HG02763 (cell line): ENCODE measurements at regions not wholly inside any gene's neighbourhood (a gene's known extent, or its start where the extent isn't known, plus 50 kb on each side); places are given as distances from the start of the nearest gene placed in this dataset.

Experiments
- ATAC-seq: cut with Tn5 transposase; IDR thresholded peaks from one replicate; pipeline ENCODE4 v1.9.1; 2021; ENCODE audit warnings: mild to moderate bottlenecking, moderate library complexity; ENCODE audit not compliant: unreplicated experiment

GRCh38 chr12:107565551-107565950 lies 120.0 kb upstream of the PWP1 start:
- no peak for ATAC-seq

- no peak for ATAC-seq
Observed at GRCh38 chr12:107567876-107568619, 117.6 kb upstream of the PWP1 start.

GRCh38 chr12:107568718-107569117 lies 116.9 kb upstream of the PWP1 start:
- ATAC-seq = no peak

- ATAC-seq = no peak
Observed at GRCh38 chr12:107570721-107571120, 114.9 kb upstream of the PWP1 start.

GRCh38 chr12:107571492-107571891 lies 114.1 kb upstream of the PWP1 start:
- no peak for ATAC-seq

- ATAC-seq = no peak
Observed at GRCh38 chr12:107574691-107575090, 110.9 kb upstream of the PWP1 start.

DNA sequence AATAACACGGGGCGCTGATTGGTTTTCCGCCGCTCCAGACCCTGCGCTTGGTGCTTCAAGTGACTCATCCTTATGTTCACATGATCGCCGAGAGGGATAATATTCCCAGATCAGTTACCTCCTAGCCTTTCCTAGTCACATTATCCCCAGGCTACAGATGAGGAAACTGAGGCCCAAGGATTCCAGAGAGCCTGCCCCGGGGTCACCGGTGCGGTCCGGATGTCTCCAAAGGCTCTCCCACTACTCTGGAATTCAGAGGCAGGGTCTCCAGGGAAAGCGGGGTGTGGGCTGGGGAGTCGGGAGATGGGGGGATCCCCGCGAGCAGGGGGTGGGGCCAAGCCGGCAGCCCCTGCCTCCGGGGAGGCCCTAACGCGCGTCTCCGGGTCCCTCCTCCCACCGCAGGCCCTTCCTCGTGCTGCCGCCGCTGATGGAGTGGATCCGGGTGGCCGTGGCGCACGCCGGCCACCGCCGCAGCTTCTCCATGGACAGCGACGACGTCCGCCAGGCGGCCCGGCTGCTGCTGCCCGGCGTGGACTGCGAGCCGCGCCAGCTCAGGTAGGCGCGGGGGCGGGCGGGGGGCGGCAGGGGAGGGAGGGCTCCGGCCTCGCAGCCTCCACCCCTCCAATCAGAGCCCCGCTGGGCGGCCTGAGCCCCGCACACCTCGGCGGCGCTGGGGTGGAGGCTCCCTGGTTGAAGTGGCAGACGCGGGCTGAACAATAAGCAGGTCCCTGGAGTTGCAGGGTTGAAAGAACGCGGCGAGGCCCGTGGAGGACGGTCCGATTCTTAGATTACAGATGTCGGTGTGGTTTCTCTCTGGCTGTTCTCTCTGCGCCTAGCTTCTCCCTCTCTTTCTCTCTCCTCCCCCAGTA lies 104.6 kb upstream of the PWP1 start:
- no peak for ATAC-seq

DNA sequence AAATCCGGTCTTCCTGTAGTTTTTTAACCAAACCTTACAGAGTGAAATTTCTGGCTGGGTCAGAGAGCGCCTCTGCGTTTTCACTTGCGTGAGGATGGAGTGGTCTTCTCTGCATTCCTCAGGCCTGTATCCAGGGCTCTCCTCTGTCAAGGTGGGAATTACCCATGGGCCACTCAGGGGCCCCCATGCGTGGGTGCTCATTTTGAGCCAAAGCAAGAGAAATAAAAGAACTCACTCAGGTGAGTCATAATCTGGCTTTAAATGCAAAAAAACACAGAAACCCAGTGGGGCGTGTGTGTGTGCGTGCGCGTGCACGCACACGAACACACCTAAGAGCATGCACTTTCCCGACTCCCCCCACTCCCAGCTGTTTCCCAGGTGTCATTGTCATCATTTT lies 104.0 kb upstream of the PWP1 start:
- ATAC-seq = no peak

DNA sequence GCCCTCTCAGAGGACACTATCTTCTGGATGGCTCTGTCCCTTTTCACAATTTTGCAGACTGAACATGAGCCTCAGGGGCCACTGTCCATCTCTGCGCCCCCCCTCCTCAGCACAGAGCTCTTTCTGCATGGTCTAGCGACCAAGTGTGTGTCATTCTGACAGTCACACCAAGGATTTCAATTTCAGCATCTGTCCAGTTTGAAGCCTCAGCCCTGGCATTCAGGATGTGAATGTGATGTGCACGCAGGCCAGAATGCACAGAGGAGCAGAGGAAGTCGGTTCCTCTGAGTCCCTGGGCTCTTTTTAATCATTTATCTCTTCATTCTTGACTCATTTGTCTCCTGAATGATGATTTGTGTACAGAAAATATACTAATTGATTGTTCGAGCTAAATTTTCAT lies 102.0 kb upstream of the PWP1 start:
- no peak for ATAC-seq

GRCh38 chr12:107584563-107584962 lies 101.0 kb upstream of the PWP1 start:
- ATAC-seq = no peak

DNA sequence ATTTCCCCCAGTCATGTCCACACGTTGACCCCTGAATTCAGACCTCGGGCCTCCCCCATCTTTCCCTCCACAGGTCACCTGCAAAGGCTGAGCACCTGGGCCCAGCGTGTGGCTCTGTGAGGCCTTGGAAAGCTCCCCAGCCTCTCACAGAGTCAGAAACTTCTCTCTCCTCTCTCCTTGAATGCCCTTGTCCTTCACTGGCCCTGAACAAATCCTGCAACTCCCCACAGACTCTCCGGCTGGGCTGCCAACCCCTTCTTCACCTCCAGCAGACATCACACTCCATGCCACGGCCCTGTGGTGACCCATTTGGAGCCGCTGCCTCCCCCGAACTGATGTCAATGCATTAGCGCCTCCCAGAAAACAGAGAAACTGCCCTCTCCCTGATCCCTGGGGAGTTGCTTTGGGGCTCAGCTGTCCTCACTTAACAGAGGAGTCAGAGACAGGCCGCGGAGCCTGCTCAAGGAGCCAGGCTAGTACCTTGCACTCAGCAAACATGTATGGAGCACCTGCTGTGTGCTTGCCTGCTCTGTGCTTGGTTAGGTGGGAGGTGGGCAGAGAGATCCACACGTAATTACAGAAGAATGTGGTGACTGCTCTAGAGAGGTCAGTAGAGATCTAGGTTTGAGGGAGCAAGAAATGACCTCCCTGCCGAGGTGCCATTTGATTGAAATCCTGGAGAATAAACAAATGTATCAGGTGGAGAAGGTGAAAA lies 99.2 kb upstream of the PWP1 start:
- ATAC-seq = no peak

DNA sequence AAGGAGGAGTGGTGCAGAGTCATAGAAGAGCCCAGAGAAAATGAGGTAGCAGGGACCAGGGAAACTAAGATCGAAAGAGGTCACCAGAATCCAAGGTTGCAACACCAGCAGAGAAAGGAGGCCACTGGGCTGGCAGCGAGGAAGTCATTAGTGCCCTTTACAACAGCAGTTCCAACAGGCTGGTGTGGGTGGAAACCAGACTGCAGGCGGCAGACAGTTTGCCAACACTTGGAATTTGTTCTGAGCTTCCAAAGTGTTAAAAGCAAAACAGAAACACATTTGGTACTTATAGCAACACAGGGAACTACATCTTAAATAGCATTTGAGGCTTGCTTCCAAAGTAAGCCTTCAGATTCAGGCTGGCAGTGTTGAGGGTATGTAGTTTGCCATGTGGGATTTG lies 95.2 kb upstream of the PWP1 start:
- no peak for ATAC-seq

GRCh38 chr12:107590814-107591375 lies 94.7 kb upstream of the PWP1 start:
- no peak for ATAC-seq

DNA sequence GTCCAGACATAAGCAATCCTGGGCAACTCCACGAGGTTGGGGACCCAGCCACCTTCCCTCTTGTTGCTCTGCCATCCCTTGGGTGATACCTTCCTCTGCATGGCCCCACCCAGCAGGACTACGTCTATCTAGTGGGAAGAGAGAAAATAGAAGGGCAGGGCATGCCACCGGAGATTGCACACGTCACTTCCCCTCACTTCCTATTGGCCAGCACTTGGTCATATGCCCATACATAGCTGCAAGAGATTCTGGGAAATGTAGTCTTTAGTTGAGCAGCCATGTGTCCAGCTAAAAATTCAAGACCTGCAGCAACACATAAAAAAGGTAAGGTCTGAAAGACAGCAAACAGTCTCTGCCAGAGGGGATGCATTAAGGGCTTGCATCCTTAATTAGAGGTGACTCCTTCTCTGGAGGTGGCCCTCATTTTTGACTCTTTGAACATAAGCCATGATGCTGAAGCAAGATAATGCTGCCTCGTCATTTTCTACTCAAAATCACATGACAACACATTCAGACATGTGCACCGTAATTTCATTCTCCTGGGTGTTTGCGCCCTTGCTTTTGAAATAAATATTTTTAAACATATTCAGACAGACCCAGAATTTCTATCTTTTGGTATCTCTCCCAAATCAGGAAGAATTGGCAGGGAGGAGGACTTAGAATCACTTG lies 91.8 kb upstream of the PWP1 start:
- ATAC-seq = no peak

DNA sequence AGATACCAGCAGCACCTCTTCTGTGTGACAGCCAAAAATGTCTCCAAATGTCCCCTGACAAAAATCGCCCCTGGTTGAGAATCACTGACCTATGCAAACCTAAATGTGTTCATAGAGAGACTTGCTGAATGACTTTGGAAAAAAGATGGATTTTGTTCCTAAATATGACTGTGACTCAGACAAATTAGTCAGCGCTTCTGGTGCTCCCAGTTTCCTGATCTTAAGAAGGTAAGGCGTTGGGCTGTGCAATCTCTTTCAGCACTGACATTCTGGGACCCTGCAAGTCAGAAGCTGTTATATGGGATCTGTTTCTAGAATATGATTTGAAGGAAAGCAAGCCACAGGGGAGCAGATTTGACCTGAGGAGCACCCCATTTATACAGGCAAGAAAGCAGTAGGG lies 90.6 kb upstream of the PWP1 start:
- ATAC-seq = no peak

- no peak for ATAC-seq
Observed at GRCh38 chr12:107597695-107598410, 87.7 kb upstream of the PWP1 start.

DNA sequence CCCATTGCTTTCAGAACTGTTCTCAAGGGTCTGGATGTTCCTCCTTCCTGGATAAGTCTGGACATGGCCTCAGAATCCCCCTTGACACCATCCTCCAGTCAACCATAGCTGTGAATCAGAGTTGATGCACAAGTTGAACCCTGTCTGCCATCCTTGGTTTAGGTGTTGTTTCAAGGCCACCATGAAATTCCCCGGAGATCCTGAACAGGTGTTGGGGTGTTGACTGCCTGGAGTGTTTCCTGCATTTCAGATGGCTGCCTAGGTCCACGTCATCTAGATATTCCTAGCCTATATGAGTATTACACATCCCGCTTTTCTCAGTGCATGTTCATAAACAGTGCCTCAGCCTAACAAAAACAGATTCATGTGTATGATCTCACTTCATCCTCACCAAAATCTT lies 86.7 kb upstream of the PWP1 start:
- ATAC-seq = no peak

DNA sequence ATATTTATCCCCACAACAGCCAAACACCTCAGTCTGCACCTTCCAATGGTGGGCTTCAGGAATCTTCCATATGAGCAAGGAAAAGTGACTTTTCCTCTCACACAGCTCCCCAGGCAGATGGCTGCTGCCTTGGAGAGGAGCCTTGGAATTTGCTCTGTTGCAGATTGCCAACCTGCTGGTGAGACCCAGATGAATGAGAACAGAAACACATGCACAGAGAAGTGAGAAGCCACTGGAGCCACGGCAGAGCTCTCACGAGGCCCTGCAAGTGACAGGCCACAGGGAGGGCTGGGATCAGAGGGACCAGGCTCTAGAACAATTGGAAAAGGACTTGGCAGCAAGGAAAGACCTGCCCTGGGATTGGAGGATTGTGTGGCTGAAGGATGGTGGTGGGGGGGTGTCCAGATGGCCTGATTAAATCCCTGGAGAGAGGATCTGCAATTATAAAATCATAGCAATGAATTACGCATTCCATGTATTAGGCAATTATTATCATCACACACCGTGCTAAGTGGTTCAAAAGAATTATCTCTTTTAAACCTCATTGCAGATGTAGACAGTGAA lies 84.9 kb upstream of the PWP1 start:
- no peak for ATAC-seq

GRCh38 chr12:107602446-107602845 lies 83.2 kb upstream of the PWP1 start:
- no peak for ATAC-seq

GRCh38 chr12:107605293-107605692 lies 80.3 kb upstream of the PWP1 start:
- no peak for ATAC-seq
